SH-SY5Y (cell line): ENCODE measurements at regions not wholly inside any gene's neighbourhood (a gene's known extent, or its start where the extent isn't known, plus 50 kb on each side); places are given as distances from the start of the nearest gene placed in this dataset.

Source experiments
- GATA2 ChIP-seq: IDR thresholded peaks from 2 replicates; pipeline ENCODE4 v1.6.1; 2011; ENCODE audit warnings: mild to moderate bottlenecking, low read depth, low read length
- GATA3 ChIP-seq: IDR thresholded peaks from 2 replicates; pipeline ENCODE4 v1.6.1; 2011; ENCODE audit warnings: low read depth, mild to moderate bottlenecking, low read length, moderate library complexity

DNA sequence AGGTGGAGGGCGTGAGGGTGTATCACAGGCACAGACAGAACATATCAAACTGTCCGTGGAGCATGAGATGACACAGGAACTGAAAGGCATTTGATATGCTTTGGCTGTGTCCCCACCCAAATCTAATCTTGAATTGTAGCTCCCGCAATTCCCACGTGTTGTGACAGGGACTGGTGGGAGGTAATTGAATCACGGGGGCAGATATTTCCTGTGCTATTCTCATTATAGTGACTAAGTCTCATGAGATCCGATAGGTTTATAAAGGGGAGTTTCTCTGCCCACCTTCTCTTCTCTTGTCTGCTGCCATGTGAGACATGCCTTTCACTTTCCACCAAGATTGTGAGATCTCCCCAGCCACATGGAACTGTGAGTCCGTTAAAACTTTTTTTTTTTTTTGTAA, 123.1 kb upstream of the PIEZO2 start:
- no peak for TF ChIP-seq GATA3
- no peak for TF ChIP-seq GATA2
